ENCODE measurements at regions not wholly inside any gene's neighbourhood (a gene's known extent, or its start where the extent isn't known, plus 50 kb on each side); places are given as distances from the start of the nearest gene placed in this dataset.

GRCh38 chr6:133047706-133048105 lies 193.5 kb upstream of the EYA4 start:
- TF ChIP-seq CTCF (IDR thresholded peaks at IDR 0.05): no peak
- no peak for TF ChIP-seq EP300 (IDR thresholded peaks at IDR 0.05)
- no peak for TF ChIP-seq POLR2AphosphoS5 (IDR thresholded peaks at IDR 0.05)
- Histone ChIP-seq H3K4me1 (no peaks in the 10 kb centered on the region), H3K27ac (replicated peaks in 1 of 4) (no peak overlapping the region), H3K36me3 (no peaks in the 10 kb centered on the region), H3K9me3 (no peaks in the 10 kb centered on the region), H3K4me3 (no peak overlapping the region), H3K27me3 (no peaks in the 10 kb centered on the region)
- WGBS: 95% methylated on average over 1 of the region's 1 CpG
- intact Hi-C loops (cut with DNase I): loop anchor here (10.0 kb wide), 1 partner anchor 213 kb away; no protein-coding TSS in a partner anchor
- no peak for DNase-seq (ENCODE audit: extremely low spot score)

GRCh38 chr6:133051240-133051639 lies 189.9 kb upstream of the EYA4 start:
- no peak for DNase-seq (ENCODE audit: extremely low spot score)
- intact Hi-C loops (cut with DNase I): no loop called here
- Histone ChIP-seq H3K36me3 (no peaks in the 10 kb centered on the region), H3K4me3 (no peak overlapping the region), H3K4me1 (peaks cover 0 to 12% (median 9%) of the 10 kb centered on the region in 4 donors), H3K27me3 (no peaks in the 10 kb centered on the region), H3K9me3 (no peaks in the 10 kb centered on the region), H3K27ac (replicated peaks in 1 of 4) (no peak overlapping the region)
- TF ChIP-seq EP300 (IDR thresholded peaks at IDR 0.05): no peak
- TF ChIP-seq POLR2AphosphoS5 (IDR thresholded peaks at IDR 0.05): no peak
- no peak for TF ChIP-seq POLR2A (IDR thresholded peaks at IDR 0.05; ENCODE audit: low read depth)
- TF ChIP-seq CTCF (IDR thresholded peaks at IDR 0.05): no peak
- 78% methylated on average over 6 of the region's 6 CpGs for WGBS

GRCh38 chr6:133052465-133052864 lies 188.7 kb upstream of the EYA4 start:
- H3K4me3 ChIP-seq: no peak overlapping the region
- no peak overlapping the region for H3K27ac ChIP-seq (replicated peaks in 1 of 4)
- H3K4me1 ChIP-seq: peaks cover 0 to 12% (median 9%) of the 10 kb centered on the region in 4 donors
- 100% methylated on average over 2 of the region's 2 CpGs for WGBS
- H3K27me3 ChIP-seq: no peaks in the 10 kb centered on the region
- DNase-seq (ENCODE audit: extremely low spot score): no peak
- H3K9me3 ChIP-seq: no peaks in the 10 kb centered on the region
- TF ChIP-seq EP300 (IDR thresholded peaks at IDR 0.05) (no peak), POLR2A (IDR thresholded peaks at IDR 0.05; ENCODE audit: low read depth) (no peak), POLR2AphosphoS5 (IDR thresholded peaks at IDR 0.05) (no peak), CTCF (IDR thresholded peaks at IDR 0.05) (no peak)
- intact Hi-C loops (cut with DNase I): no loop called here
- no peaks in the 10 kb centered on the region for H3K36me3 ChIP-seq

GRCh38 chr6:133055441-133055966 lies 185.7 kb upstream of the EYA4 start:
- Histone ChIP-seq H3K36me3 (no peaks in the 10 kb centered on the region), H3K27me3 (no peaks in the 10 kb centered on the region), H3K27ac (replicated peaks in 1 of 4) (peak overlapping the region in 1 of 4 donors; percentile 17), H3K4me3 (no peak overlapping the region), H3K4me1 (peaks cover 0 to 12% (median 9%) of the 10 kb centered on the region in 4 donors), H3K9me3 (no peaks in the 10 kb centered on the region)
- intact Hi-C loops (cut with DNase I): no loop called here
- DNase-seq (ENCODE audit: extremely low spot score): no peak
- WGBS: 62% methylated on average over 5 of the region's 5 CpGs
- TF ChIP-seq CTCF (IDR thresholded peaks at IDR 0.05) (no peak), EP300 (IDR thresholded peaks at IDR 0.05) (no peak), POLR2A (IDR thresholded peaks at IDR 0.05; ENCODE audit: low read depth) (no peak), POLR2AphosphoS5 (IDR thresholded peaks at IDR 0.05) (no peak)

GRCh38 chr6:133057352-133057751 lies 183.8 kb upstream of the EYA4 start:
- 95% methylated on average over 2 of the region's 2 CpGs for WGBS
- DNase-seq (ENCODE audit: extremely low spot score): no peak
- no peak overlapping the region for H3K4me3 ChIP-seq
- no peaks in the 10 kb centered on the region for H3K9me3 ChIP-seq
- no peaks in the 10 kb centered on the region for H3K27me3 ChIP-seq
- H3K4me1 ChIP-seq: peaks cover 0 to 20% (median 11%) of the 10 kb centered on the region in 4 donors
- TF ChIP-seq CTCF (IDR thresholded peaks at IDR 0.05) (no peak), POLR2AphosphoS5 (IDR thresholded peaks at IDR 0.05) (no peak), POLR2A (IDR thresholded peaks at IDR 0.05; ENCODE audit: low read depth) (no peak), EP300 (IDR thresholded peaks at IDR 0.05) (no peak)
- no peak overlapping the region for H3K27ac ChIP-seq (replicated peaks in 1 of 4)
- H3K36me3 ChIP-seq: no peaks in the 10 kb centered on the region
- intact Hi-C loops (cut with DNase I): no loop called here

All from esophagus muscularis mucosa (tissue), 4 donors.